PC-3 (cell line): ENCODE measurements at regions not wholly inside any gene's neighbourhood (a gene's known extent, or its start where the extent isn't known, plus 50 kb on each side); places are given as distances from the start of the nearest gene placed in this dataset.

ENCODE experiments used
- ATAC-seq: fragments of 200-7000 bp; cut with Tn5 transposase; 2 replicates; pipeline ENCODE4 v1.9.1; 2020; ENCODE audit warnings: mild to moderate bottlenecking, moderate library complexity
- BruUV-seq: library from RNA; stranded (reverse); fragments of 400-500 nt; replicated peaks from 2 replicates; lab custom pipeline; 2021; lab: Mats Ljungman, UMichigan
- CTCF ChIA-PET: fragments of 300-600 bp; sonication (Branson Sonifier 250); formaldehyde crosslinking; loops from one replicate; lab custom pipeline; 2022; ENCODE audit warnings: antibody characterized with exemption; lab: Charles Lee
- POLR2A ChIA-PET: fragments of 300-600 bp; sonication (Branson Sonifier 250); formaldehyde crosslinking; loops from one replicate; lab custom pipeline; 2022; ENCODE audit warnings: antibody characterized with exemption; ENCODE audit not compliant: unreplicated experiment; lab: Charles Lee
- DNase-seq: peaks from one replicate; pipeline ENCODE4 v3.0.0-alpha.2; 2015
- H2AFZ ChIP-seq: fragments of 300-600 bp; sonication (generic); 2 replicates; pipeline ENCODE4 v1.6.0; 2016; ENCODE audit warnings: antibody characterized with exemption, low read length
- H3F3A ChIP-seq: fragments of 300-600 bp; sonication (generic); one replicate; pipeline ENCODE4 v1.6.0; 2017; ENCODE audit warnings: antibody characterized with exemption, low read length, control low read depth, mild to moderate bottlenecking; ENCODE audit not compliant: unreplicated experiment
- H3K27ac ChIP-seq: fragments of 300-600 bp; sonication (generic); 2 replicates; pipeline ENCODE4 v1.5.1; 2016; ENCODE audit warnings: mild to moderate bottlenecking, low read length
- H3K27me3 ChIP-seq: fragments of 300-600 bp; sonication (generic); 2 replicates; pipeline ENCODE4 v1.6.1; 2016; ENCODE audit warnings: low read length, mixed read lengths
- H3K36me3 ChIP-seq: fragments of 300-600 bp; sonication (generic); 2 replicates; pipeline ENCODE4 v1.6.1; 2016; ENCODE audit warnings: low read depth, mixed run types, low read length, mixed read lengths
- H3K4me1 ChIP-seq: fragments of 300-600 bp; sonication (generic); 2 replicates; pipeline ENCODE4 v1.5.1; 2016; ENCODE audit warnings: low read length; ENCODE audit not compliant: insufficient read depth
- H3K4me2 ChIP-seq: fragments of 300-600 bp; sonication (generic); 2 replicates; pipeline ENCODE4 v1.6.0; 2016; ENCODE audit warnings: low read length
- H3K4me3 ChIP-seq: fragments of 300-600 bp; sonication (generic); 2 replicates; pipeline ENCODE4 v1.5.1; 2016; ENCODE audit warnings: mild to moderate bottlenecking, low read length, mixed read lengths
- H3K79me2 ChIP-seq: fragments of 300-600 bp; sonication (generic); 2 replicates; pipeline ENCODE4 v1.6.1; 2017; ENCODE audit warnings: low read length, mixed read lengths
- H3K9ac ChIP-seq: fragments of 300-600 bp; sonication (generic); 2 replicates; pipeline ENCODE4 v1.6.0; 2016; ENCODE audit warnings: mild to moderate bottlenecking, low read length
- H3K9me2 ChIP-seq: fragments of 300-600 bp; sonication (generic); replicated peaks from 2 replicates; pipeline ENCODE4 v1.6.1; 2016; ENCODE audit warnings: mixed run types, low read length, mixed read lengths
- H3K9me3 ChIP-seq: fragments of 300-600 bp; sonication (generic); 2 replicates; pipeline ENCODE4 v1.6.1; 2016; ENCODE audit warnings: low read length, mixed read lengths
- H4K20me1 ChIP-seq: fragments of 300-600 bp; sonication (generic); 2 replicates; pipeline ENCODE4 v1.6.1; 2016; ENCODE audit warnings: low read length, mixed read lengths
- CTCF ChIP-seq: fragments of 300-600 bp; sonication (generic); conservative IDR thresholded peaks from 2 replicates; pipeline ENCODE4 v1.5.1; 2017; ENCODE audit warnings: antibody characterized with exemption, low read depth, mild to moderate bottlenecking, low read length
- EZH2 ChIP-seq: fragments of 300-600 bp; sonication (generic); IDR thresholded peaks from one replicate; pipeline ENCODE4 v1.6.1; 2017; ENCODE audit warnings: antibody characterized with exemption, mild to moderate bottlenecking, low read length; ENCODE audit not compliant: unreplicated experiment
- EZH2phosphoT487 ChIP-seq: fragments of 300-600 bp; sonication (generic); IDR thresholded peaks from 2 replicates; pipeline ENCODE4 v1.6.1; 2018; ENCODE audit warnings: mild to moderate bottlenecking, antibody characterized with exemption, low read length, borderline replicate concordance
- intact Hi-C: fragments of 100-400 bp; cut with micrococcal nuclease; formaldehyde crosslinking; loops from 2 replicates; pipeline ENCODE4 v1.9.0; 2023

GRCh38 chr6:71466362-71466761 is 177.8 kb downstream of the OGFRL1 start:
- Histone ChIP-seq H3K4me3 (no peak overlapping the region), H3K27ac (no peak overlapping the region), H3K4me2 (no peak overlapping the region), H3K9me2 (no peaks in the 10 kb centered on the region), H3K4me1 (0 out of 2 replicates have a peak, but pooled peaks cover 13% of the 10 kb centered on the region), H3K9ac (no peak overlapping the region), H3F3A (no peaks in the 10 kb centered on the region), H3K9me3 (0 out of 2 replicates have a peak, but pooled peaks cover 9% of the 10 kb centered on the region), H4K20me1 (no peaks in the 10 kb centered on the region), H2AFZ (no peak overlapping the region), H3K27me3 (no peaks in the 10 kb centered on the region), H3K36me3 (no peaks in the 10 kb centered on the region), H3K79me2 (no peaks in the 10 kb centered on the region)
- ChIA-PET POLR2A (no interaction called here), CTCF (no interaction called here)
- no TSS peak for BruUV-seq
- DNase-seq (no peak), ATAC-seq (no peak)
- intact Hi-C loops = no loop called here
- no peak for TF ChIP-seq CTCF
- TF ChIP-seq EZH2 = no peak
- TF ChIP-seq EZH2phosphoT487 = no peak

GRCh38 chr6:71468038-71468437 is 179.4 kb downstream of the OGFRL1 start:
- POLR2A ChIA-PET = no interaction called here
- Histone ChIP-seq H3K4me3 (no peak overlapping the region), H2AFZ (no peak overlapping the region), H3K36me3 (no peaks in the 10 kb centered on the region), H3K27ac (no peak overlapping the region), H3F3A (no peaks in the 10 kb centered on the region), H3K79me2 (no peaks in the 10 kb centered on the region), H3K9me3 (0 out of 2 replicates have a peak, but pooled peaks cover 9% of the 10 kb centered on the region), H3K9me2 (no peaks in the 10 kb centered on the region), H4K20me1 (no peaks in the 10 kb centered on the region), H3K27me3 (no peaks in the 10 kb centered on the region), H3K4me2 (no peak overlapping the region), H3K9ac (no peak overlapping the region), H3K4me1 (0 out of 2 replicates have a peak, but pooled peaks cover 13% of the 10 kb centered on the region)
- intact Hi-C loops = no loop called here
- DNase-seq (no peak), ATAC-seq (no peak)
- CTCF ChIA-PET = no interaction called here
- no TSS peak for BruUV-seq
- TF ChIP-seq EZH2 = no peak
- no peak for TF ChIP-seq CTCF
- no peak for TF ChIP-seq EZH2phosphoT487

- Histone ChIP-seq H3K4me3 (no peak overlapping the region), H3K36me3 (no peaks in the 10 kb centered on the region), H3F3A (no peaks in the 10 kb centered on the region), H3K4me2 (no peak overlapping the region), H3K4me1 (peaks cover 20% of the 10 kb centered on the region; the same call in 1 of the 2 replicates), H3K9me2 (no peaks in the 10 kb centered on the region), H3K9ac (no peak overlapping the region), H4K20me1 (no peaks in the 10 kb centered on the region), H3K9me3 (0 out of 2 replicates have a peak, but pooled peaks cover 9% of the 10 kb centered on the region), H3K27me3 (no peaks in the 10 kb centered on the region), H2AFZ (no peak overlapping the region; the same call in 1 of the 2 replicates), H3K79me2 (no peaks in the 10 kb centered on the region), H3K27ac (no peak overlapping the region)
- BruUV-seq = no TSS peak
- ChIA-PET POLR2A (interaction anchor here (0.6 kb wide), 1 partner anchor 8 kb away, joined by 4 read pairs; no protein-coding TSS in a partner anchor), CTCF (no interaction called here)
- DNase-seq = peak; percentile 62
- TF ChIP-seq CTCF (no peak), EZH2 (no peak), EZH2phosphoT487 (no peak)
- ATAC-seq = no peak; the same call in 1 of the 2 replicates
- intact Hi-C loops = no loop called here
These were observed 180.5 kb downstream of the OGFRL1 start for GRCh38 chr6:71468841-71469700.
